ENCODE measurements at regions not wholly inside any gene's neighbourhood (a gene's known extent, or its start where the extent isn't known, plus 50 kb on each side); places are given as distances from the start of the nearest gene placed in this dataset.

GRCh38 chr5:39906146-39906545 is 481.4 kb upstream of the DAB2 start:
- ChIA-PET POLR2A (no interaction called here), CTCF (no interaction called here)
- TF ChIP-seq SP1 (IDR thresholded peaks at IDR 0.05), result no peak
- no peak for TF ChIP-seq FOXA1 (IDR thresholded peaks at IDR 0.05)
- TF ChIP-seq CTBP1 (IDR thresholded peaks at IDR 0.05; ENCODE audit: borderline replicate concordance), result no peak
- DNase-seq (ENCODE audit: extremely low spot score), result no peak

GRCh38 chr5:39905356-39905755 is 480.6 kb upstream of the DAB2 start:
- CTCF ChIA-PET, result no interaction called here

GRCh38 chr5:39902626-39903025 is 477.8 kb upstream of the DAB2 start:
- TF ChIP-seq ARNT (IDR thresholded peaks at IDR 0.05), result no peak
- no peak for TF ChIP-seq HDGF (IDR thresholded peaks at IDR 0.05; ENCODE audit: borderline replicate concordance)
- TF ChIP-seq NFRKB (IDR thresholded peaks at IDR 0.05), result no peak
- no peak for TF ChIP-seq LEF1 (IDR thresholded peaks at IDR 0.05; ENCODE audit: borderline replicate concordance)
- TF ChIP-seq SP1 (IDR thresholded peaks at IDR 0.05), result no peak
- no peak for DNase-seq (ENCODE audit: extremely low spot score)
- ChIA-PET POLR2A (no interaction called here), CTCF (no interaction called here)

More at GRCh38 chr5:39905356-39905755, 480.6 kb upstream of the DAB2 start:
- POLR2A ChIA-PET, result no interaction called here
- DNase-seq (ENCODE audit: extremely low spot score), result no peak
- TF ChIP-seq NFRKB (IDR thresholded peaks at IDR 0.05) (no peak), PKNOX1 (IDR thresholded peaks at IDR 0.05) (no peak), FOXM1 (IDR thresholded peaks at IDR 0.05; ENCODE audit: borderline replicate concordance) (no peak), CTBP1 (IDR thresholded peaks at IDR 0.05; ENCODE audit: borderline replicate concordance) (no peak), SP1 (IDR thresholded peaks at IDR 0.05) (no peak), FOXK2 (IDR thresholded peaks at IDR 0.05) (no peak), L3MBTL2 (conservative IDR thresholded peaks at IDR 0.05) (no peak), ZNF384 (IDR thresholded peaks at IDR 0.05) (no peak), SUZ12 (IDR thresholded peaks at IDR 0.05) (no peak), FOXA1 (IDR thresholded peaks at IDR 0.05) (no peak), HDGF (IDR thresholded peaks at IDR 0.05; ENCODE audit: borderline replicate concordance) (no peak), ARNT (IDR thresholded peaks at IDR 0.05) (no peak), BHLHE40 (IDR thresholded peaks at IDR 0.05; ENCODE audit: borderline replicate concordance) (no peak), LEF1 (IDR thresholded peaks at IDR 0.05; ENCODE audit: borderline replicate concordance) (no peak), TARDBP (IDR thresholded peaks at IDR 0.05) (no peak), ELF4 (IDR thresholded peaks at IDR 0.05) (no peak)

GRCh38 chr5:39898731-39899130 is 474.0 kb upstream of the DAB2 start:
- ChIA-PET CTCF (no interaction called here), POLR2A (no interaction called here)
- DNase-seq (ENCODE audit: extremely low spot score), result no peak
- TF ChIP-seq L3MBTL2 (conservative IDR thresholded peaks at IDR 0.05) (no peak), ZNF384 (IDR thresholded peaks at IDR 0.05) (no peak), FOXK2 (IDR thresholded peaks at IDR 0.05) (no peak), CTBP1 (IDR thresholded peaks at IDR 0.05; ENCODE audit: borderline replicate concordance) (no peak), FOXA1 (IDR thresholded peaks at IDR 0.05) (no peak)

- DNase-seq (ENCODE audit: extremely low spot score), result no peak
- CTCF ChIA-PET, result no interaction called here
- POLR2A ChIA-PET, result no interaction called here
- TF ChIP-seq ELF4 (IDR thresholded peaks at IDR 0.05), result no peak
Measured at GRCh38 chr5:39896706-39897105, 471.9 kb upstream of the DAB2 start.

GRCh38 chr5:39896104-39896503 is 471.3 kb upstream of the DAB2 start:
- DNase-seq (ENCODE audit: extremely low spot score), result no peak
- TF ChIP-seq ARNT (IDR thresholded peaks at IDR 0.05) (no peak), FOXK2 (IDR thresholded peaks at IDR 0.05) (no peak), L3MBTL2 (conservative IDR thresholded peaks at IDR 0.05) (no peak), NFRKB (IDR thresholded peaks at IDR 0.05) (no peak), FOXM1 (IDR thresholded peaks at IDR 0.05; ENCODE audit: borderline replicate concordance) (no peak), LEF1 (IDR thresholded peaks at IDR 0.05; ENCODE audit: borderline replicate concordance) (no peak), BHLHE40 (IDR thresholded peaks at IDR 0.05; ENCODE audit: borderline replicate concordance) (no peak), ZNF384 (IDR thresholded peaks at IDR 0.05) (no peak), HDGF (IDR thresholded peaks at IDR 0.05; ENCODE audit: borderline replicate concordance) (no peak), ELF4 (IDR thresholded peaks at IDR 0.05) (no peak), CTBP1 (IDR thresholded peaks at IDR 0.05; ENCODE audit: borderline replicate concordance) (no peak), TARDBP (IDR thresholded peaks at IDR 0.05) (no peak), SUZ12 (IDR thresholded peaks at IDR 0.05) (no peak), PKNOX1 (IDR thresholded peaks at IDR 0.05) (no peak), SP1 (IDR thresholded peaks at IDR 0.05) (no peak), FOXA1 (IDR thresholded peaks at IDR 0.05) (no peak)
- CTCF ChIA-PET, result no interaction called here
- POLR2A ChIA-PET, result no interaction called here

- CTCF ChIA-PET, result no interaction called here
- TF ChIP-seq BHLHE40 (IDR thresholded peaks at IDR 0.05; ENCODE audit: borderline replicate concordance), result no peak
- no peak for TF ChIP-seq CTBP1 (IDR thresholded peaks at IDR 0.05; ENCODE audit: borderline replicate concordance)
- POLR2A ChIA-PET, result no interaction called here
- no peak for DNase-seq (ENCODE audit: extremely low spot score)
Measured at GRCh38 chr5:39892708-39893107, 467.9 kb upstream of the DAB2 start.

- no peak for DNase-seq (ENCODE audit: extremely low spot score)
- TF ChIP-seq CTBP1 (IDR thresholded peaks at IDR 0.05; ENCODE audit: borderline replicate concordance) (no peak), BHLHE40 (IDR thresholded peaks at IDR 0.05; ENCODE audit: borderline replicate concordance) (no peak), ELF4 (IDR thresholded peaks at IDR 0.05) (no peak), LEF1 (IDR thresholded peaks at IDR 0.05; ENCODE audit: borderline replicate concordance) (no peak), NFRKB (IDR thresholded peaks at IDR 0.05) (no peak), SUZ12 (IDR thresholded peaks at IDR 0.05) (no peak), ZNF384 (IDR thresholded peaks at IDR 0.05) (no peak), SP1 (IDR thresholded peaks at IDR 0.05) (no peak), ARNT (IDR thresholded peaks at IDR 0.05) (no peak), FOXM1 (IDR thresholded peaks at IDR 0.05; ENCODE audit: borderline replicate concordance) (no peak), HDGF (IDR thresholded peaks at IDR 0.05; ENCODE audit: borderline replicate concordance) (no peak), FOXA1 (IDR thresholded peaks at IDR 0.05) (no peak), FOXK2 (IDR thresholded peaks at IDR 0.05) (no peak)
- POLR2A ChIA-PET, result no interaction called here
- CTCF ChIA-PET, result no interaction called here
Measured at GRCh38 chr5:39891376-39891775, 466.6 kb upstream of the DAB2 start.
